DOHH2 (cell line): ENCODE measurements at regions not wholly inside any gene's neighbourhood (a gene's known extent, or its start where the extent isn't known, plus 50 kb on each side); places are given as distances from the start of the nearest gene placed in this dataset.

ENCODE experiments used
- H3F3A ChIP-seq: fragments of 200-600 bp; sonication (generic), shearing (Covaris generic); 2 replicates; pipeline ENCODE4 v1.6.0; 2016; ENCODE audit warnings: antibody characterized with exemption, mild to moderate bottlenecking; ENCODE audit not compliant: control insufficient read depth, insufficient read depth
- H3K27ac ChIP-seq: fragments of 200-600 bp; sonication (generic); 2 replicates; pipeline ENCODE4 v1.5.1; 2014; ENCODE audit warnings: low read depth, mild to moderate bottlenecking, low read length, moderate library complexity
- H3K27me3 ChIP-seq: fragments of 200-600 bp; sonication (generic); 2 replicates; pipeline ENCODE4 v1.6.1; 2014; ENCODE audit warnings: mild to moderate bottlenecking, low read length, mixed read lengths; ENCODE audit not compliant: control insufficient read depth
- H3K36me3 ChIP-seq: fragments of 200-600 bp; sonication (generic); 2 replicates; pipeline ENCODE4 v1.6.1; 2014; ENCODE audit warnings: mild to moderate bottlenecking, low read length, moderate library complexity, mixed read lengths; ENCODE audit not compliant: control insufficient read depth
- H3K4me1 ChIP-seq: fragments of 200-600 bp; sonication (generic); 2 replicates; pipeline ENCODE4 v1.6.1; 2014; ENCODE audit warnings: mild to moderate bottlenecking, low read length, mixed read lengths; ENCODE audit not compliant: control insufficient read depth
- H3K4me2 ChIP-seq: fragments of 200-600 bp; sonication (generic); 2 replicates; pipeline ENCODE4 v1.6.0; 2014; ENCODE audit warnings: mild to moderate bottlenecking, low read length, moderate library complexity
- H3K4me3 ChIP-seq: fragments of 200-600 bp; sonication (generic); 2 replicates; pipeline ENCODE4 v1.5.1; 2014; ENCODE audit warnings: mild to moderate bottlenecking, low read length, mixed read lengths
- H3K79me2 ChIP-seq: fragments of 200-600 bp; sonication (generic); 2 replicates; pipeline ENCODE4 v1.6.1; 2014; ENCODE audit warnings: mild to moderate bottlenecking, low read length, mixed read lengths; ENCODE audit not compliant: control insufficient read depth
- H3K9me2 ChIP-seq: fragments of 200-600 bp; sonication (generic); replicated peaks from 2 replicates; pipeline ENCODE4 v1.6.1; 2014; ENCODE audit warnings: mild to moderate bottlenecking, low read length, mixed read lengths; ENCODE audit not compliant: control insufficient read depth
- H3K9me3 ChIP-seq: fragments of 200-600 bp; sonication (generic); 2 replicates; pipeline ENCODE4 v1.6.1; 2014; ENCODE audit warnings: antibody characterized with exemption, low read length, mixed read lengths; ENCODE audit not compliant: control insufficient read depth, insufficient read depth
- H4K20me1 ChIP-seq: fragments of 200-600 bp; sonication (generic); 2 replicates; pipeline ENCODE4 v1.6.0; 2014; ENCODE audit warnings: low read depth, mild to moderate bottlenecking, antibody characterized with exemption, low read length, moderate library complexity; ENCODE audit not compliant: control insufficient read depth, insufficient read depth
- EZH2phosphoT487 ChIP-seq: fragments of 200-600 bp; sonication (generic); IDR thresholded peaks from 2 replicates; pipeline ENCODE4 v1.6.1; 2017; ENCODE audit warnings: borderline replicate concordance, mild to moderate bottlenecking, antibody characterized with exemption, low read length, moderate library complexity, mixed read lengths
- TF ChIP-seq, protein P1 (sequence below): fragments of 200-600 bp; sonication (generic); IDR thresholded peaks from one replicate; pipeline ENCODE4 v1.5.1; 2014; ENCODE audit warnings: antibody characterized with exemption, mild to moderate bottlenecking, low read depth, low read length; ENCODE audit not compliant: poor library complexity, severe bottlenecking

DNA sequence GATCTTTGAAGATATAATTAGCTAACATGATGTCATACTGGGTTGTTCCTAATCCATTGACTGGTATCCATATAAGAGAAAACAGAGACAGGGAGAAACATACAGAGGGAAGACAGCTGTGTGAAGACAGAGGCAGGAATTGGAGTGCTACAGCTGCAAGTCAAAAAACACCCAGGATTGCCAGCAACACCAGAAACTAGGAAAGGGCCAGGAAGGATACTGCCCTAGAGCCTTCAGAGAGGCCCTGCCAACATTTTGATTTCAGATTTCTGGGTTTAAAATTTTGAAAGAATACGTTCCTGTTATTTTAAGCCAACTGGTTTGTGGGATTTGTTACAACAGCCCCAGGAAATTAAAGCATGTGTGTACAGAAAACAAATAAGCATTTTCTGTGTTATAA is 473.7 kb upstream of the FLRT2 start:
- H3K4me2 ChIP-seq = no peak overlapping the region
- H3K4me3 ChIP-seq = no peak overlapping the region
- H3K27ac ChIP-seq = no peak overlapping the region
- no peaks in the 10 kb centered on the region for H3F3A ChIP-seq
- TF ChIP-seq, protein P1, sequence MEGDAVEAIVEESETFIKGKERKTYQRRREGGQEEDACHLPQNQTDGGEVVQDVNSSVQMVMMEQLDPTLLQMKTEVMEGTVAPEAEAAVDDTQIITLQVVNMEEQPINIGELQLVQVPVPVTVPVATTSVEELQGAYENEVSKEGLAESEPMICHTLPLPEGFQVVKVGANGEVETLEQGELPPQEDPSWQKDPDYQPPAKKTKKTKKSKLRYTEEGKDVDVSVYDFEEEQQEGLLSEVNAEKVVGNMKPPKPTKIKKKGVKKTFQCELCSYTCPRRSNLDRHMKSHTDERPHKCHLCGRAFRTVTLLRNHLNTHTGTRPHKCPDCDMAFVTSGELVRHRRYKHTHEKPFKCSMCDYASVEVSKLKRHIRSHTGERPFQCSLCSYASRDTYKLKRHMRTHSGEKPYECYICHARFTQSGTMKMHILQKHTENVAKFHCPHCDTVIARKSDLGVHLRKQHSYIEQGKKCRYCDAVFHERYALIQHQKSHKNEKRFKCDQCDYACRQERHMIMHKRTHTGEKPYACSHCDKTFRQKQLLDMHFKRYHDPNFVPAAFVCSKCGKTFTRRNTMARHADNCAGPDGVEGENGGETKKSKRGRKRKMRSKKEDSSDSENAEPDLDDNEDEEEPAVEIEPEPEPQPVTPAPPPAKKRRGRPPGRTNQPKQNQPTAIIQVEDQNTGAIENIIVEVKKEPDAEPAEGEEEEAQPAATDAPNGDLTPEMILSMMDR = no peak
- TF ChIP-seq EZH2phosphoT487 = no peak
- no peaks in the 10 kb centered on the region for H4K20me1 ChIP-seq
- no peaks in the 10 kb centered on the region for H3K4me1 ChIP-seq
- no peaks in the 10 kb centered on the region for H3K79me2 ChIP-seq
- no peaks in the 10 kb centered on the region for H3K36me3 ChIP-seq
- H3K9me2 ChIP-seq = no peaks in the 10 kb centered on the region
- no peaks in the 10 kb centered on the region for H3K27me3 ChIP-seq
- peaks cover 14% of the 10 kb centered on the region for H3K9me3 ChIP-seq

DNA sequence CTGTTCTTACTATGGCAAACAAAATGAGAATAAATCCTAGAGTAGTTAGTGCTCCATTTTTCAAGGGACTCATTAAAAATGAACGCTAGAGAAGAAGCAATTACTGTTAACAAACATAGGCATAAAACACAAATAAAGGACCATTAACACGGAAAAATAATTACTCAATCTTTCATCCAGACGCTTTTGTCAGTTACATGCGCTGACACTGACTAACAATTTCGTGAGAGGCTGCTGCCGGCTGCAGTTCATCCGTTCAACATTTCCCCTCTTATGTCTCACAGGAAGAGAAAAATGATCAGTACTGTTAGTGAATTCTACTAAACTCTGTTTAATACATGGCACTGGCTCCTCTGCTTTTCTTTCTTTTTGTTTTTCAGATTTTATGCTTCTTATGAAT is 472.7 kb upstream of the FLRT2 start:
- H3F3A ChIP-seq = no peaks in the 10 kb centered on the region
- H3K9me3 ChIP-seq = peaks cover 14% of the 10 kb centered on the region
- H3K27me3 ChIP-seq = no peaks in the 10 kb centered on the region
- no peaks in the 10 kb centered on the region for H3K79me2 ChIP-seq
- H3K27ac ChIP-seq = no peak overlapping the region
- H3K4me2 ChIP-seq = no peak overlapping the region
- TF ChIP-seq, protein P1 = no peak
- no peak for TF ChIP-seq EZH2phosphoT487
- H3K4me1 ChIP-seq = no peaks in the 10 kb centered on the region
- no peaks in the 10 kb centered on the region for H4K20me1 ChIP-seq
- H3K9me2 ChIP-seq = no peaks in the 10 kb centered on the region
- H3K4me3 ChIP-seq = no peak overlapping the region
- no peaks in the 10 kb centered on the region for H3K36me3 ChIP-seq

DNA sequence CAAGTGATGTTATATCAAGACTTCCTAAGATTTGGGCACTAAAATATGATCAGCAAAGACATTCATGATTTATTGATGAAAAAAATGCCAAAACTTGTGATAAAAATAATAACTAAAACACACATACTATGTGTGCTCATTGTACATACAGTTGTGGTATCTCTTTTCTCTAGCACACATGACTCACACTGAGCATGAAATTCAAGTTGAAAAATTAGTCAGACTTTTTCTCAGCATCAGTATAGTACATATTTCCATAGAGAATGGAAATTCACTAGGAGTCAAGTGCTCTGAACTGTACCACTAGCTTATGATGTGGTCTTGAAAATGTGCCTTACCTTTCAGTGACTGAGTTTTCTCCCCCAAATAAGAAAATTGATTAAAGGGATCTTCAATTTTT is 471.8 kb upstream of the FLRT2 start:
- Histone ChIP-seq H3K9me2 (no peaks in the 10 kb centered on the region), H3K27ac (no peak overlapping the region), H3K36me3 (no peaks in the 10 kb centered on the region), H3K79me2 (no peaks in the 10 kb centered on the region), H3K4me3 (no peak overlapping the region), H3K4me2 (no peak overlapping the region), H3K27me3 (no peaks in the 10 kb centered on the region), H3F3A (no peaks in the 10 kb centered on the region), H3K4me1 (no peaks in the 10 kb centered on the region), H4K20me1 (no peaks in the 10 kb centered on the region), H3K9me3 (peaks cover 14% of the 10 kb centered on the region)
- TF ChIP-seq, protein P1 = no peak
- TF ChIP-seq EZH2phosphoT487 = no peak

DNA sequence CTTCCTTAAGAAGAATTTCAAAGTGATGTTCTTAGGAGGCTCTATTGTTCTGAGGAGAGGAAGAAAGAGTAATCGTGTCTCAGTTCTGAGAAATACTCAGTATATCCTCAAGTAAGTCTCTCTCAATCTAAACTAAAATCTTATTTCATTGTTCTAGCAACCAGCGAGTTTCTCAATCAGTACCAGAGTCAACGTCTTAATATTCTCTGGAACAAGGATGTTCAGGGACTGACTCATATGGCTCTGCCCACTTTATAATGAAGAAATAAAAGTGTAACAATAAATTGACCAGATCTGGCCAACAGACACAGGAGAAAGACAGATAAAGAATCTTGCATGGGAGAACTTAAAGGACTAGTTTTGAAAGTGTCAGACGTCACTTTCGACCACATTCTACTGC is 469.8 kb upstream of the FLRT2 start:
- no peak for TF ChIP-seq EZH2phosphoT487
- TF ChIP-seq, protein P1 = no peak
- Histone ChIP-seq H3F3A (no peaks in the 10 kb centered on the region), H3K27me3 (no peaks in the 10 kb centered on the region)

More for the DNA sequence above, 469.8 kb upstream of the FLRT2 start:
- no peaks in the 10 kb centered on the region for H3K9me2 ChIP-seq
- H3K27ac ChIP-seq = no peak overlapping the region
- no peaks in the 10 kb centered on the region for H3K36me3 ChIP-seq
- no peak overlapping the region for H3K4me3 ChIP-seq
- no peaks in the 10 kb centered on the region for H3K79me2 ChIP-seq
- no peaks in the 10 kb centered on the region for H3K4me1 ChIP-seq
- peaks cover 2% of the 10 kb centered on the region; the same call in 1 of the 2 replicates for H3K9me3 ChIP-seq
- H4K20me1 ChIP-seq = no peaks in the 10 kb centered on the region
- no peak overlapping the region for H3K4me2 ChIP-seq
